Common myeloid progenitor, CD34-positive (primary cell): ENCODE measurements at regions not wholly inside any gene's neighbourhood (a gene's known extent, or its start where the extent isn't known, plus 50 kb on each side); places are given as distances from the start of the nearest gene placed in this dataset.

ENCODE experiments used
- CTCF ChIA-PET: fragments of 350-600 bp; sonication (Branson Sonifier 250); formaldehyde crosslinking; loops from one replicate; lab custom pipeline; 2021; ENCODE audit warnings: antibody characterized with exemption; lab: Charles Lee
- POLR2A ChIA-PET: fragments of 350-600 bp; sonication (Branson Sonifier 250); formaldehyde crosslinking; loops from one replicate; lab custom pipeline; 2021; ENCODE audit warnings: antibody characterized with exemption; lab: Charles Lee
- DNase-seq, 3 donors: peaks; one replicate each; pipeline versions ENCODE4 v3.0.0 to v3.0.0-alpha.2; 2013
- H3K27ac ChIP-seq, 2 experiments: 1 replicate in 1 of 2; 2 replicates in 1 of 2; pipeline ENCODE4 v1.7.0; 2013; ENCODE audit warnings: inconsistent platforms in 2 of 2, low read length in 2 of 2, mild to moderate bottlenecking in 2 of 2, low read depth in 1 of 2, moderate library complexity in 1 of 2; ENCODE audit not compliant: severe bottlenecking in 2 of 2, insufficient read depth in 1 of 2, poor library complexity in 1 of 2
- H3K27me3 ChIP-seq, 5 experiments: replicated peaks in 2 of 5; 1 replicate in 3 of 5; 2 replicates in 2 of 5; pipeline versions ENCODE4 v1.6.1 to v1.7.0; 2013; ENCODE audit warnings: low read length in 4 of 5, mild to moderate bottlenecking in 2 of 5, moderate library complexity in 2 of 5, inconsistent platforms in 1 of 5; ENCODE audit not compliant: insufficient read depth in 5 of 5, control insufficient read depth in 4 of 5
- H3K36me3 ChIP-seq, 4 experiments: 1 replicate in 2 of 4; 2 replicates in 2 of 4; pipeline versions ENCODE4 v1.6.1 to v1.7.0; 2013; ENCODE audit warnings: low read length in 3 of 4, control low read depth in 1 of 4, mild to moderate bottlenecking in 1 of 4; ENCODE audit not compliant: control insufficient read depth in 4 of 4, insufficient read depth in 4 of 4
- H3K4me1 ChIP-seq, 4 experiments: 1 replicate in 3 of 4; 2 replicates in 1 of 4; pipeline versions ENCODE4 v1.6.1 to v1.7.1; 2013; ENCODE audit warnings: low read length in 3 of 4, mild to moderate bottlenecking in 3 of 4, control low read depth in 1 of 4, inconsistent platforms in 1 of 4, moderate library complexity in 1 of 4; ENCODE audit not compliant: control insufficient read depth in 4 of 4, insufficient read depth in 4 of 4; ENCODE audit errors: control extremely low read depth in 1 of 4
- H3K4me3 ChIP-seq, 7 experiments: 1 replicate in 4 of 7; 2 replicates in 3 of 7; pipeline versions ENCODE4 v1.5.1 to v1.7.0; 2013; ENCODE audit warnings: mild to moderate bottlenecking in 7 of 7, low read length in 6 of 7, moderate library complexity in 6 of 7, inconsistent platforms in 2 of 7, low read depth in 2 of 7, control low read depth in 1 of 7; ENCODE audit not compliant: insufficient read depth in 4 of 7, control insufficient read depth in 1 of 7; ENCODE audit errors: extremely low read depth in 1 of 7
- H3K9me3 ChIP-seq, 5 experiments: 1 replicate in 4 of 5; 2 replicates in 1 of 5; pipeline versions ENCODE4 v1.6.1 to v1.7.1; 2013; ENCODE audit warnings: low read length in 4 of 5, mild to moderate bottlenecking in 2 of 5, inconsistent platforms in 1 of 5, low read depth in 1 of 5, moderate library complexity in 1 of 5; ENCODE audit not compliant: control insufficient read depth in 4 of 5, insufficient read depth in 2 of 5; ENCODE audit errors: control extremely low read depth in 1 of 5
- WGBS: methylation state at CpG from one replicate; pipeline ENCODE4 v1.1.5; 2013; ENCODE audit not compliant: insufficient coverage; 5-methylcytosine and 5-hydroxymethylcytosine counted together

GRCh38 chr4:41362621-41363383 is 106.1 kb downstream of the UCHL1 start:
- Histone ChIP-seq H3K27me3 (peaks cover 0 to 9% (median 0%) of the 10 kb centered on the region in 5 experiments), H3K4me1 (peaks cover 0 to 71% (median 27%) of the 10 kb centered on the region in 4 experiments), H3K36me3 (no peaks in the 10 kb centered on the region), H3K27ac (no peak overlapping the region), H3K4me3 (peak overlapping the region in 2 of 7 experiments; percentile 25 to 92), H3K9me3 (no peaks in the 10 kb centered on the region)
- ChIA-PET CTCF (interaction anchor here (1.8 kb wide), 1 partner anchor 10 kb away, joined by 6 read pairs; no protein-coding TSS in a partner anchor), POLR2A (no interaction called here)
- 58% methylated on average over 7 of the region's 10 CpGs for WGBS
- peak in 1 of 3 donors; percentile 22 for DNase-seq

GRCh38 chr4:41363384-41363981 is 106.8 kb downstream of the UCHL1 start:
- no peak overlapping the region for H3K27ac ChIP-seq
- DNase-seq = no peak
- ChIA-PET CTCF (interaction anchor here (1.8 kb wide), 1 partner anchor 10 kb away, joined by 6 read pairs; no protein-coding TSS in a partner anchor), POLR2A (no interaction called here)
- H3K4me1 ChIP-seq = peaks cover 0 to 78% (median 27%) of the 10 kb centered on the region in 4 experiments
- no peaks in the 10 kb centered on the region for H3K9me3 ChIP-seq
- H3K27me3 ChIP-seq = peaks cover 0 to 9% (median 0%) of the 10 kb centered on the region in 5 experiments
- WGBS = 62% methylated on average over 8 of the region's 9 CpGs
- peak overlapping the region in 1 of 7 experiments; percentile 92 for H3K4me3 ChIP-seq
- H3K36me3 ChIP-seq = no peaks in the 10 kb centered on the region

GRCh38 chr4:41364876-41365275 is 108.1 kb downstream of the UCHL1 start:
- no CpG with 5 or more reads among the region's 3 CpGs for WGBS
- Histone ChIP-seq H3K27me3 (peaks cover 0 to 8% (median 0%) of the 10 kb centered on the region in 5 experiments), H3K36me3 (no peaks in the 10 kb centered on the region), H3K4me1 (peaks cover 3 to 86% (median 37%) of the 10 kb centered on the region in 4 experiments), H3K9me3 (no peaks in the 10 kb centered on the region), H3K4me3 (peak overlapping the region in 1 of 7 experiments; percentile 39), H3K27ac (no peak overlapping the region)
- CTCF ChIA-PET = interaction anchor here (1.0 to 1.2 kb wide), 3 partner anchors 41 to 279 kb away, joined by 3 read pairs; no protein-coding TSS in a partner anchor
- peak; percentile 43 to 81 (median 80) for DNase-seq
- POLR2A ChIA-PET = no interaction called here

GRCh38 chr4:41365681-41366080 is 109.0 kb downstream of the UCHL1 start:
- WGBS = 95% methylated on average over 4 of the region's 4 CpGs
- CTCF ChIA-PET = interaction anchor here (0.9 to 1.2 kb wide), 4 partner anchors 25 to 279 kb away, joined by 3 read pairs; no protein-coding TSS in a partner anchor
- no peak overlapping the region for H3K4me3 ChIP-seq

GRCh38 chr4:41366911-41367517 is 110.3 kb downstream of the UCHL1 start:
- ChIA-PET POLR2A (no interaction called here), CTCF (interaction anchor here (1.2 kb wide), 1 partner anchor 48 kb away, joined by 3 read pairs; no protein-coding TSS in a partner anchor)
- 83% methylated on average over 2 of the region's 4 CpGs for WGBS
- no peaks in the 10 kb centered on the region for H3K27me3 ChIP-seq
- peaks cover 6 to 93% (median 25%) of the 10 kb centered on the region in 4 experiments for H3K4me1 ChIP-seq
- H3K4me3 ChIP-seq = no peak overlapping the region
- peak in 1 of 3 donors; percentile 31 for DNase-seq
- no peaks in the 10 kb centered on the region for H3K9me3 ChIP-seq
- no peaks in the 10 kb centered on the region for H3K36me3 ChIP-seq
- no peak overlapping the region for H3K27ac ChIP-seq

More at GRCh38 chr4:41365681-41366080, 109.0 kb downstream of the UCHL1 start:
- no peak for DNase-seq
- peaks cover 0 to 7% (median 0%) of the 10 kb centered on the region in 5 experiments for H3K27me3 ChIP-seq
- H3K27ac ChIP-seq = no peak overlapping the region
- POLR2A ChIA-PET = no interaction called here
- H3K4me1 ChIP-seq = peaks cover 6 to 93% (median 36%) of the 10 kb centered on the region in 4 experiments
- H3K9me3 ChIP-seq = no peaks in the 10 kb centered on the region
- no peaks in the 10 kb centered on the region for H3K36me3 ChIP-seq

GRCh38 chr4:41369680-41370079 is 113.0 kb downstream of the UCHL1 start:
- peak overlapping the region; percentile 48 to 74 for H3K27ac ChIP-seq
- POLR2A ChIA-PET = interaction anchor here (0.5 to 1.2 kb wide), 2 partner anchors 15 to 168 kb away, joined by 3 to 4 read pairs; partner anchors contain the start of gene LIMCH1
- CTCF ChIA-PET = interaction anchor here (0.6 to 1.9 kb wide), 2 partner anchors 10 to 117 kb away, joined by 3 to 9 read pairs; no protein-coding TSS in a partner anchor
- DNase-seq = peak; percentile 91 to 99 (median 98)
- no peaks in the 10 kb centered on the region for H3K36me3 ChIP-seq
- H3K27me3 ChIP-seq = no peaks in the 10 kb centered on the region
- H3K9me3 ChIP-seq = no peaks in the 10 kb centered on the region
- H3K4me1 ChIP-seq = peaks cover 6 to 76% (median 18%) of the 10 kb centered on the region in 4 experiments
- WGBS = 0% methylated on average over 3 of the region's 4 CpGs
- H3K4me3 ChIP-seq = peak overlapping the region in 3 of 7 experiments; percentile 13 to 52 (median 20)
